DOHH2 (cell line): ENCODE measurements at regions not wholly inside any gene's neighbourhood (a gene's known extent, or its start where the extent isn't known, plus 50 kb on each side); places are given as distances from the start of the nearest gene placed in this dataset.

Experiments used
- CTCF ChIP-seq: fragments of 200-600 bp; sonication (generic); IDR thresholded peaks from one replicate; pipeline ENCODE4 v1.5.1; 2014; ENCODE audit warnings: antibody characterized with exemption, mild to moderate bottlenecking, low read depth, low read length; ENCODE audit not compliant: poor library complexity, severe bottlenecking
- EZH2phosphoT487 ChIP-seq: fragments of 200-600 bp; sonication (generic); IDR thresholded peaks from 2 replicates; pipeline ENCODE4 v1.6.1; 2017; ENCODE audit warnings: borderline replicate concordance, mild to moderate bottlenecking, antibody characterized with exemption, low read length, moderate library complexity, mixed read lengths

GRCh38 chr15:94052711-94053110, 178.7 kb upstream of the MCTP2 start:
- TF ChIP-seq CTCF (no peak), EZH2phosphoT487 (no peak)
